ENCODE measurements at regions not wholly inside any gene's neighbourhood (a gene's known extent, or its start where the extent isn't known, plus 50 kb on each side); places are given as distances from the start of the nearest gene placed in this dataset.

DNA sequence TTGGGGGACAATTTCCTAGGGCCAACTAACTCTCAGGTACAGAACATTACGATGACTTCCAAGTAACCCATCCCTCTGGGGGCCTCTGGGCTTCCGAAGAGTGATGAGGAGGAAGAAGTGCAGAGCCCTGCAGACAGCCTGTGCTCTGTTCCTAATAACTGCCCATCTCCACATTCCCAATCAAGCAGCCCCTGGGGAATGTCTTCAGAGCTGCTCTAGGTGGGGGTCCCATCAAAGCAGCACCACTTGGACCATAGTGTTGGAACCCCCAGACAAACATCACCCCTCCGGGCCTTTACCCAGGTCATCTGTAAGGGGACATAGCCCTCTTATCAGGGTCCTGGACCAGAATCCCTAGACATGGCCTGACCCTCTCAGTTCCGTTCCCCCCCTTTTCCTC, 357.3 kb downstream of the NPHP4 start:
- Histone ChIP-seq H3K27me3 (ENCODE audit: insufficient read depth) (no peaks in the 10 kb centered on the region), H3K4me2 (no peak overlapping the region), H3K9me2 (ENCODE audit: insufficient read depth) (no peaks in the 10 kb centered on the region), H3K27ac (ENCODE audit: low read depth) (no peak overlapping the region), H3F3A (replicated peaks; ENCODE audit: low read depth) (0 out of 2 replicates have a peak, but pooled peaks cover 6% of the 10 kb centered on the region), H3K4me1 (ENCODE audit: insufficient read depth) (no peaks in the 10 kb centered on the region), H3K4me3 (no peak overlapping the region), H3K36me3 (ENCODE audit: insufficient read depth) (no peaks in the 10 kb centered on the region), H2AFZ (no peak overlapping the region), H3K79me2 (replicated peaks; ENCODE audit: insufficient read depth) (no peaks in the 10 kb centered on the region), H4K20me1 (replicated peaks; ENCODE audit: insufficient read depth) (no peaks in the 10 kb centered on the region)
- no peak overlapping the region for H3K4me3 Mint-ChIP-seq
- H3K36me3 Mint-ChIP-seq (ENCODE audit: low read depth): no peaks in the 10 kb centered on the region
- TF ChIP-seq, protein P1, sequence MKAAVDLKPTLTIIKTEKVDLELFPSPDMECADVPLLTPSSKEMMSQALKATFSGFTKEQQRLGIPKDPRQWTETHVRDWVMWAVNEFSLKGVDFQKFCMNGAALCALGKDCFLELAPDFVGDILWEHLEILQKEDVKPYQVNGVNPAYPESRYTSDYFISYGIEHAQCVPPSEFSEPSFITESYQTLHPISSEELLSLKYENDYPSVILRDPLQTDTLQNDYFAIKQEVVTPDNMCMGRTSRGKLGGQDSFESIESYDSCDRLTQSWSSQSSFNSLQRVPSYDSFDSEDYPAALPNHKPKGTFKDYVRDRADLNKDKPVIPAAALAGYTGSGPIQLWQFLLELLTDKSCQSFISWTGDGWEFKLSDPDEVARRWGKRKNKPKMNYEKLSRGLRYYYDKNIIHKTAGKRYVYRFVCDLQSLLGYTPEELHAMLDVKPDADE (IDR thresholded peaks at IDR 0.05): no peak
- TF ChIP-seq REST (IDR thresholded peaks at IDR 0.05; ENCODE audit: unreplicated experiment): no peak
- no peak for TF ChIP-seq JUNB (IDR thresholded peaks at IDR 0.05; ENCODE audit: unreplicated experiment)
- TF ChIP-seq, protein P2, sequence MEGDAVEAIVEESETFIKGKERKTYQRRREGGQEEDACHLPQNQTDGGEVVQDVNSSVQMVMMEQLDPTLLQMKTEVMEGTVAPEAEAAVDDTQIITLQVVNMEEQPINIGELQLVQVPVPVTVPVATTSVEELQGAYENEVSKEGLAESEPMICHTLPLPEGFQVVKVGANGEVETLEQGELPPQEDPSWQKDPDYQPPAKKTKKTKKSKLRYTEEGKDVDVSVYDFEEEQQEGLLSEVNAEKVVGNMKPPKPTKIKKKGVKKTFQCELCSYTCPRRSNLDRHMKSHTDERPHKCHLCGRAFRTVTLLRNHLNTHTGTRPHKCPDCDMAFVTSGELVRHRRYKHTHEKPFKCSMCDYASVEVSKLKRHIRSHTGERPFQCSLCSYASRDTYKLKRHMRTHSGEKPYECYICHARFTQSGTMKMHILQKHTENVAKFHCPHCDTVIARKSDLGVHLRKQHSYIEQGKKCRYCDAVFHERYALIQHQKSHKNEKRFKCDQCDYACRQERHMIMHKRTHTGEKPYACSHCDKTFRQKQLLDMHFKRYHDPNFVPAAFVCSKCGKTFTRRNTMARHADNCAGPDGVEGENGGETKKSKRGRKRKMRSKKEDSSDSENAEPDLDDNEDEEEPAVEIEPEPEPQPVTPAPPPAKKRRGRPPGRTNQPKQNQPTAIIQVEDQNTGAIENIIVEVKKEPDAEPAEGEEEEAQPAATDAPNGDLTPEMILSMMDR (conservative IDR thresholded peaks at IDR 0.05; ENCODE audit: low read depth in 2 of 2): no peak
- no peak for TF ChIP-seq POLR2AphosphoS5 (IDR thresholded peaks at IDR 0.05; ENCODE audit: low read depth)
- no peak for TF ChIP-seq EZH2 (IDR thresholded peaks at IDR 0.05; ENCODE audit: low read depth, unreplicated experiment)
- TF ChIP-seq CREB1 (CRISPR knock-in tag; IDR thresholded peaks at IDR 0.05; ENCODE audit: low read depth): no peak
- TF ChIP-seq EZH2phosphoT487 (IDR thresholded peaks at IDR 0.05; ENCODE audit: unreplicated experiment): no peak
- no peak for TF ChIP-seq STAT1 (IDR thresholded peaks at IDR 0.05; ENCODE audit: unreplicated experiment)
- H3K9me3 Mint-ChIP-seq: peaks cover 8% of the 10 kb centered on the region
- H3K27me3 Mint-ChIP-seq (ENCODE audit: insufficient read depth, low read depth, poor library complexity): peaks cover 8% of the 10 kb centered on the region
- no peak for DNase-seq (ENCODE audit: low spot score)
- no peak for ATAC-seq
- H3K27ac Mint-ChIP-seq: no peak overlapping the region
- peaks cover 14% of the 10 kb centered on the region for H3K4me1 Mint-ChIP-seq

- DNase-seq (ENCODE audit: low spot score): no peak
- Histone ChIP-seq H3K4me1 (ENCODE audit: insufficient read depth) (no peaks in the 10 kb centered on the region), H2AFZ (no peak overlapping the region), H4K20me1 (replicated peaks; ENCODE audit: insufficient read depth) (no peaks in the 10 kb centered on the region), H3K79me2 (replicated peaks; ENCODE audit: insufficient read depth) (no peaks in the 10 kb centered on the region), H3K27ac (ENCODE audit: low read depth) (no peak overlapping the region), H3K4me3 (no peak overlapping the region), H3K27me3 (ENCODE audit: insufficient read depth) (no peaks in the 10 kb centered on the region), H3F3A (replicated peaks; ENCODE audit: low read depth) (0 out of 2 replicates have a peak, but pooled peaks cover 6% of the 10 kb centered on the region), H3K4me2 (no peak overlapping the region), H3K9me2 (ENCODE audit: insufficient read depth) (no peaks in the 10 kb centered on the region), H3K36me3 (ENCODE audit: insufficient read depth) (no peaks in the 10 kb centered on the region)
- Mint-ChIP-seq H3K4me3 (no peak overlapping the region), H3K27me3 (ENCODE audit: insufficient read depth, low read depth, poor library complexity) (peaks cover 4% of the 10 kb centered on the region), H3K4me1 (peaks cover 14% of the 10 kb centered on the region), H3K27ac (no peak overlapping the region), H3K36me3 (ENCODE audit: low read depth) (no peaks in the 10 kb centered on the region), H3K9me3 (peaks cover 6% of the 10 kb centered on the region)
- ATAC-seq: no peak
- TF ChIP-seq ZNF331 (CRISPR knock-in tag; IDR thresholded peaks at IDR 0.05; ENCODE audit: low read depth) (no peak), ZNF462 (CRISPR knock-in tag; IDR thresholded peaks at IDR 0.05) (no peak)
Observed at GRCh38 chr1:5632814-5633213, 359.4 kb downstream of the NPHP4 start.
